ENCODE measurements at regions not wholly inside any gene's neighbourhood (a gene's known extent, or its start where the extent isn't known, plus 50 kb on each side); places are given as distances from the start of the nearest gene placed in this dataset.

- Mint-ChIP-seq H3K4me3 (no peak overlapping the region), H3K4me1 (no peaks in the 10 kb centered on the region), H3K36me3 (ENCODE audit: low read depth) (peaks cover 2% of the 10 kb centered on the region), H3K9me3 (peaks cover 11% of the 10 kb centered on the region), H3K27me3 (ENCODE audit: low read depth) (peaks cover 13% of the 10 kb centered on the region), H3K27ac (ENCODE audit: unreplicated experiment) (no peak overlapping the region)
- DNase-seq (ENCODE audit: low read depth, low spot score) = no peak
- no peak for TF ChIP-seq CTCF (conservative IDR thresholded peaks at IDR 0.05)
Observed at GRCh38 chr22:49616356-49617231, 211.1 kb downstream of the BRD1 start.

- no peak for DNase-seq (ENCODE audit: low read depth, low spot score)
- Mint-ChIP-seq H3K36me3 (ENCODE audit: low read depth) (peaks cover 2% of the 10 kb centered on the region), H3K27me3 (ENCODE audit: low read depth) (peaks cover 7% of the 10 kb centered on the region), H3K27ac (ENCODE audit: unreplicated experiment) (no peak overlapping the region), H3K4me1 (no peaks in the 10 kb centered on the region), H3K4me3 (no peak overlapping the region), H3K9me3 (peaks cover 14% of the 10 kb centered on the region)
- no peak for TF ChIP-seq CTCF (conservative IDR thresholded peaks at IDR 0.05)
Observed at GRCh38 chr22:49614966-49615965, 212.4 kb downstream of the BRD1 start.

- DNase-seq (ENCODE audit: low read depth, low spot score) = no peak
- H3K4me3 Mint-ChIP-seq = no peak overlapping the region
- TF ChIP-seq CTCF (conservative IDR thresholded peaks at IDR 0.05) = no peak
Observed at GRCh38 chr22:49613511-49614270, 214.0 kb downstream of the BRD1 start.

GRCh38 chr22:49613108-49613507 is 214.6 kb downstream of the BRD1 start:
- DNase-seq (ENCODE audit: low read depth, low spot score) = no peak
- Mint-ChIP-seq H3K36me3 (ENCODE audit: low read depth) (peaks cover 2% of the 10 kb centered on the region), H3K27me3 (ENCODE audit: low read depth) (no peaks in the 10 kb centered on the region), H3K4me3 (no peak overlapping the region), H3K27ac (ENCODE audit: unreplicated experiment) (no peak overlapping the region), H3K9me3 (peaks cover 14% of the 10 kb centered on the region), H3K4me1 (no peaks in the 10 kb centered on the region)
- TF ChIP-seq CTCF (conservative IDR thresholded peaks at IDR 0.05) = no peak

More at GRCh38 chr22:49613511-49614270, 214.0 kb downstream of the BRD1 start:
- Mint-ChIP-seq H3K27ac (ENCODE audit: unreplicated experiment) (no peak overlapping the region), H3K9me3 (peaks cover 14% of the 10 kb centered on the region), H3K27me3 (ENCODE audit: low read depth) (peaks cover 2% of the 10 kb centered on the region), H3K4me1 (no peaks in the 10 kb centered on the region), H3K36me3 (ENCODE audit: low read depth) (peaks cover 2% of the 10 kb centered on the region)

Measured in neural crest cell (in vitro differentiated cells).